ENCODE measurements at regions not wholly inside any gene's neighbourhood (a gene's known extent, or its start where the extent isn't known, plus 50 kb on each side); places are given as distances from the start of the nearest gene placed in this dataset.

- no peak for TF ChIP-seq POLR2A (IDR thresholded peaks at IDR 0.05)
- TF ChIP-seq, protein P1, sequence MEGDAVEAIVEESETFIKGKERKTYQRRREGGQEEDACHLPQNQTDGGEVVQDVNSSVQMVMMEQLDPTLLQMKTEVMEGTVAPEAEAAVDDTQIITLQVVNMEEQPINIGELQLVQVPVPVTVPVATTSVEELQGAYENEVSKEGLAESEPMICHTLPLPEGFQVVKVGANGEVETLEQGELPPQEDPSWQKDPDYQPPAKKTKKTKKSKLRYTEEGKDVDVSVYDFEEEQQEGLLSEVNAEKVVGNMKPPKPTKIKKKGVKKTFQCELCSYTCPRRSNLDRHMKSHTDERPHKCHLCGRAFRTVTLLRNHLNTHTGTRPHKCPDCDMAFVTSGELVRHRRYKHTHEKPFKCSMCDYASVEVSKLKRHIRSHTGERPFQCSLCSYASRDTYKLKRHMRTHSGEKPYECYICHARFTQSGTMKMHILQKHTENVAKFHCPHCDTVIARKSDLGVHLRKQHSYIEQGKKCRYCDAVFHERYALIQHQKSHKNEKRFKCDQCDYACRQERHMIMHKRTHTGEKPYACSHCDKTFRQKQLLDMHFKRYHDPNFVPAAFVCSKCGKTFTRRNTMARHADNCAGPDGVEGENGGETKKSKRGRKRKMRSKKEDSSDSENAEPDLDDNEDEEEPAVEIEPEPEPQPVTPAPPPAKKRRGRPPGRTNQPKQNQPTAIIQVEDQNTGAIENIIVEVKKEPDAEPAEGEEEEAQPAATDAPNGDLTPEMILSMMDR (IDR thresholded peaks at IDR 0.05 in 8 of 11, conservative IDR thresholded peaks at IDR 0.05 in 3 of 11): no peak
- TF ChIP-seq POLR2AphosphoS5 (IDR thresholded peaks at IDR 0.05): no peak
These were observed 228.0 kb downstream of the PIK3C3 start for GRCh38 chr18:42182728-42183700.

All from spleen (tissue), 7 donors.